ENCODE measurements at regions not wholly inside any gene's neighbourhood (a gene's known extent, or its start where the extent isn't known, plus 50 kb on each side); places are given as distances from the start of the nearest gene placed in this dataset.

- in situ Hi-C loops (cut with MboI; ENCODE audit: low sequenced_read_pairs): no loop called here
Observed at GRCh38 chr14:54125109-54125508, 168.5 kb upstream of the BMP4 start.

- in situ Hi-C loops (cut with MboI; ENCODE audit: low sequenced_read_pairs): no loop called here
Observed at GRCh38 chr14:54126947-54127346, 170.3 kb upstream of the BMP4 start.

- in situ Hi-C loops (cut with MboI; ENCODE audit: low sequenced_read_pairs): no loop called here
Observed at GRCh38 chr14:54127526-54127925, 170.9 kb upstream of the BMP4 start.

- in situ Hi-C loops (cut with MboI; ENCODE audit: low sequenced_read_pairs): no loop called here
Observed at GRCh38 chr14:54129850-54130640, 173.4 kb upstream of the BMP4 start.

DNA sequence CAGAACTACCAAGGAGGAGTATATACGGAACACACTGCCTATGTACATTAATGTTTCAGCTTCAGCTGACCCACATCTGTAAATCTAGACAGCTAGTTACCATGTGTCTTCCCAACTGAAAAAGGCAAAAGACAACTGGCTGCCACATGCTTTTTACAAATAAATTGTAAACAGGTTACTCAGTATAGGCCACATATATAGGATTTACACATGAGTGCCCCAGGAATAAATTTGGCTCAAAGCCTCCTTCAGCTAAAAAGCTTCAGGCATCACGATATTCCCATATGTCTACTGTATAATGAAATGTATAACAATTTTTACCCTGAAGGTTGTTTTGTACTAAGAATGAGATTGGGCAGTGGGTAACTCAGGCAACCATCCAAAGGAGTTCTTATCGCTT, 175.9 kb upstream of the BMP4 start:
- in situ Hi-C loops (cut with MboI; ENCODE audit: low sequenced_read_pairs): no loop called here

- in situ Hi-C loops (cut with MboI; ENCODE audit: low sequenced_read_pairs): no loop called here
Observed at GRCh38 chr14:54133896-54134295, 177.3 kb upstream of the BMP4 start.

DNA sequence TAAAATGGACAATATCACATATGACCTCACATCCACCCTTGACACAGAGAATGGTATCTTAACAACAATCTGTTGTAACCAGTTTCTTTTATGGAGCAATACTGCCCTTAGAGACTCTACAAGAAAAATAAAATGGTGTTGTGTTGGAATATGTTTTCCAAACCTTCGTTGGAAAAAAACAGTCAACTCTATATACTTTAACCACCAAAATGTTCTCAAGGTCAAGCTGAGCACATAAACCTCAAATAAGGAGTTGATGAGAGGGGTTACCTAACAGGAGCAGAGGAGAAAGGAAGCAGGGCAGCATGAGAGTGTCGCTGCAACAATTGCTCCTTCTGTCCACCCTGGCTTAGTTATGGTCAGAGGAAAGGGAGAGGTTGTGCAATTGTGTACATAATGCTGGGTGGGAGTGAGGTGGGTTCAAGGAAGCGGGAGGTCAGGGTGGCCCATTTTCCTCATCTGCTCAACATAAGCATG, 179.2 kb upstream of the BMP4 start:
- in situ Hi-C loops (cut with MboI; ENCODE audit: low sequenced_read_pairs): no loop called here

- in situ Hi-C loops (cut with MboI; ENCODE audit: low sequenced_read_pairs): no loop called here
Observed at GRCh38 chr14:54136894-54137613, 180.4 kb upstream of the BMP4 start.

- in situ Hi-C loops (cut with MboI; ENCODE audit: low sequenced_read_pairs): no loop called here
Observed at GRCh38 chr14:54137614-54137961, 181.0 kb upstream of the BMP4 start.

DNA sequence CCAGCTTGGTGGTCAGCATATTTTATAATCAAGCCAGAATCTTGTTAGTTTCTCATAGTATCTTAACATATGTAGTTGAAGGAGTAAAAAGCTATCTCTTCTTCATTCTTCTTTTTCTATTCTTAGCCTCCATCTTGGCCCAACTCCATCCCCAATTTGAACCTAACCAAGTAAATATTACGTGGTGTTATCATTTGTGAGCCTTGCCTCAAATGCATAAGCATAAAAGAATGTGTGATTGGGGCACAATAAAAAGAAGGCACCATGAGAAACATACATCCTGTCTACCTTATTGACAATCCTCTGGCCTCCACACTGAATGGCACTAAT, 181.4 kb upstream of the BMP4 start:
- in situ Hi-C loops (cut with MboI; ENCODE audit: low sequenced_read_pairs): no loop called here

GRCh38 chr14:54138354-54139038, 181.9 kb upstream of the BMP4 start:
- in situ Hi-C loops (cut with MboI; ENCODE audit: low sequenced_read_pairs): no loop called here

- in situ Hi-C loops (cut with MboI; ENCODE audit: low sequenced_read_pairs): no loop called here
Observed at GRCh38 chr14:54140551-54140950, 183.9 kb upstream of the BMP4 start.

- in situ Hi-C loops (cut with MboI; ENCODE audit: low sequenced_read_pairs): no loop called here
Observed at GRCh38 chr14:54146601-54147000, 190.0 kb upstream of the BMP4 start.

GRCh38 chr14:54147282-54147681, 190.7 kb upstream of the BMP4 start:
- in situ Hi-C loops (cut with MboI; ENCODE audit: low sequenced_read_pairs): no loop called here

GRCh38 chr14:54147758-54148157, 191.1 kb upstream of the BMP4 start:
- in situ Hi-C loops (cut with MboI; ENCODE audit: low sequenced_read_pairs): no loop called here

GRCh38 chr14:54148251-54148650, 191.6 kb upstream of the BMP4 start:
- in situ Hi-C loops (cut with MboI; ENCODE audit: low sequenced_read_pairs): no loop called here

DNA sequence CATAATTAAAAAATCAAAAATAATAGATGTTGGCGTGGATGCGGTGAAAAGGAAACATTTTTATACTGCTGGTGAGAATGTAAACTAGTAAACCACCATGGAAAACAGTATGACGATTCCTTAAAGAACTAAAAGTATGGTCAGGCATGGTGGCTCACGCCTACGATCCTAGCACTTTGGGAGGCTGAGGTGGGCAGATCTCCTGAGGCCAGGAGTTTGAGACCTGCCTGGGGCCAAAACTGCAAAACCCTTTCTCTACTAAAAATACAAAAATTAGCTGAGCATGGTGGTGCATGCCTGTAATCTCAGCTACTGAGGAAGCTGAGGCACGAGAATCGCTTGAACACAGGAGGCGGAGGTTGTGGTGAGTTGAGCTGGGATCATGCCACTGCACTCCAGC, 195.7 kb upstream of the BMP4 start:
- in situ Hi-C loops (cut with MboI; ENCODE audit: low sequenced_read_pairs): no loop called here

GRCh38 chr14:54166049-54166950, 209.7 kb upstream of the BMP4 start:
- in situ Hi-C loops (cut with MboI; ENCODE audit: low sequenced_read_pairs): no loop called here

DNA sequence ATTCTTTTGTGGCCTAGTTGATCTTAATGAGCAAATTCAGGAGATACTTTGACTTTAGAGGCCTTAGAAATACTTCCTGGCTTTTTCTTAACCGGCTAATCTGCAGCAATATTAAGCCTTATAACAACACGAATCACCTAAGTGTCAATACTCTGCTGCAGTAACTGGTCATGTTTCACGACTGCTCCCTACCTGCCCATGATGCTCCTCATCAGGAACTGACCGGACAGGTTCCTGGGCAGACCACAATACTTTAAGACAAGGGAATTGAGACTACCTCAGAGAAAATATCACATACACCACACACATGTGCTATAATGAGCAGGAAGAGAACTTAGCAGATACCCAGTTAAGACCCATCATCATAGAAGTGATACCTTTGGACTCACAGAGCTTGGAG, 211.9 kb upstream of the BMP4 start:
- in situ Hi-C loops (cut with MboI; ENCODE audit: low sequenced_read_pairs): no loop called here

GRCh38 chr14:54169254-54169924, 212.8 kb upstream of the BMP4 start:
- in situ Hi-C loops (cut with MboI; ENCODE audit: low sequenced_read_pairs): no loop called here

All from HL-60/S4 (cell line).